Umbilical cord (tissue), 1 donor: ENCODE measurements at regions not wholly inside any gene's neighbourhood (a gene's known extent, or its start where the extent isn't known, plus 50 kb on each side); places are given as distances from the start of the nearest gene placed in this dataset.
A peak's percentile ranks its signal among the peaks of the same experiment; 100 is the strongest.

Experiments
- DNase-seq: peaks from one replicate; pipeline ENCODE4 v3.0.0-alpha.2; 2015; ENCODE audit warnings: low spot score

- no peak for DNase-seq
These were observed 354.8 kb upstream of the SEMA3A start for GRCh38 chr7:84549409-84549808.

DNA sequence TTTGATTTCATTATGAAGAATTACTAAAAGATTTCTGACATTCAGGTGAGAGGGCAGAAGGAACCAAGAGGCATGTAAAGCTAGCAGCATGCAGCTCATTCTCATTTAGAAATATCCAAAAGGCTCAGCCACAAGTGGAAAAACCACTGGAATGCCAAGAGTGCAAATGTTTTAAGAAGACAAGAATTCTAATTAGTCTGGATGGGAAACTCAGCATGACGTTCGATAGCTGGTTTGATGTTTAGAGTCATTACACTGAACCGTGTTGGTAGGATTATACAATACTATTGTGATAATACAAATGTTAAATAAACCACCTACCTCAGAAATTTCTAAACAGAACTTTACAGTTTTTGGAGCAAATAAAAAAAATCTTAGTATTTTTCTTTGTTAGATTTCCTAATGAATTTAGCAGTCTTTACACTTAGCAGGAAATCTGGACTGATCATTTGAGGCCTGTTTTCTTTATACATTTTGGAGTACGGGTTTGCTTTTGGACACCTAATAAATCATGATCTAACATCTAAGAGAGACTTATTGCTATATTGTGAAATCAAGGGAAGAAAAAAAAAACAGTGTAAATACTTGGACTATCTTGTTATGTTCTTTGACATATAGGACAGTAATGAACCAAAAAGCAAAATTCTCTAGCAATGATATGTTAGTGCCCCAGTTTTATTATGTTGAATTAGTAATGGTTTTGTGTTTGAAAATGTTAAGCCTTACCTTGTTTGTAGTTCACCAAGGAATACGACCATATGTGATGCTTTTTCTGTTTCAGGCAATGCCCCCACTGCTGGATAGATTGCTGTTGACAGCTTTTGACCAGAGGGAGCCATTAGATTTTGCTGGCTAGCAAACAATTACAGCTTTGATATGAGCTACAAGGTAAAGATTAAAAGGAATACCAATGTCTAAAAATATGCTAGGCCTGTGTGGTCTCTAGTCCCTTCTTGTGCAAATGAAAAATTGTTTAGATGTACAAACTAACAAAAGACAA is 354.1 kb upstream of the SEMA3A start:
- DNase-seq = no peak

- no peak for DNase-seq
These were observed 352.7 kb upstream of the SEMA3A start for GRCh38 chr7:84547331-84547730.

GRCh38 chr7:84546403-84546802 is 351.8 kb upstream of the SEMA3A start:
- DNase-seq = no peak

GRCh38 chr7:84538268-84538667 is 343.7 kb upstream of the SEMA3A start:
- no peak for DNase-seq

GRCh38 chr7:84536271-84536870 is 341.8 kb upstream of the SEMA3A start:
- no peak for DNase-seq

GRCh38 chr7:84535580-84536270 is 341.1 kb upstream of the SEMA3A start:
- no peak for DNase-seq

GRCh38 chr7:84533182-84533581 is 338.6 kb upstream of the SEMA3A start:
- no peak for DNase-seq

DNA sequence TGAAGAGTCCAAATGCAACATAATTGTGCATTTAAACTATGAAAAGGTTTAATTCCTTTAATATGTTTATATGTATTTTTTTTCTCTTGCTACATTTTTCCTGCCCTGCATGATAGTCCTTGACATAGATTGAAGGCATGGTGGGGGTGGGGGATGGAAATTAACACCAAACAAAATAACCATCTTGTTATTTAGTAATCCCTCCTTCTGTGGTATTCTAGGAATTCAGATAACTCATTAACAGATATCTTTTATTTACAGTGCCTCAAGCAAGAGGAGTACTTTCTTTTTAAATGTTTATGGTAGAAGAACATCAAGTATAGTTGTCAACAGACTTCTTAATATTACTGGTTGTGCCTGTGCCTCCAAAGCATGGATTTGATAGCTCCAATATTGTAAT is 337.6 kb upstream of the SEMA3A start:
- no peak for DNase-seq

DNA sequence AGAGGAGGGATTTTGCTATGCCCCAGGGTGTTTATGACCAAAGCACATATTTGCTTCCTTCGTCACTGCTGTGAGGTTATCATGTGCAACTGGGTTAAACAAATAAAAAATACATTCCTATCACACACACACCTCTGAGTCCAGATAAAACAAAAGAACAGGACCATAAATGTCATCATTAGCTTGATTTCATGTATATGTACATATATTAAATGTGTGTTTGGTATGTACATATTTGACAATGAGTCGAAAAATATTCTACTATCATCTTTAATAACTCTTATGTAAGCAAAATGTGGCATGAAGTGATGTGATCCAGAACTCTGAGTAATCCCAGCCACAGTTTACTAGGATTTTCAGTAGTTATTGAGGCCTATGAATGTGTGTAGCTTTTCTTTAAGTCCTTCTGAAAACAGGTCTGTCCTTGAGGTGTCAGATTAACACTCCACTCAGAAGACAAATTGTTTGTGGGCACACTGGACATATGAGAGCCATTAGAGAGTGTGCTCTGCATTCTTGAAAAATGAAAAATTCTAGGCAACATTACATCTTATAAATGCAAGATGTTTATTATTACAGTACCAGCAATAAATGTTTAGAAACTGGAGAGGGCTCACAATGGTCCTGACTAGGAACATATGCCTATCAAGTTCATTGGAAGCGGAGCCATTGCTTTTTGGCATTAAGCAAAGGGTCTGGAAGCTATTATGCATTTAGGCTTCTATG is 335.1 kb upstream of the SEMA3A start:
- peak; percentile 67 for DNase-seq

- DNase-seq = no peak
These were observed 334.3 kb upstream of the SEMA3A start for GRCh38 chr7:84528756-84529479.

GRCh38 chr7:84524714-84525694 is 330.4 kb upstream of the SEMA3A start:
- no peak for DNase-seq

DNA sequence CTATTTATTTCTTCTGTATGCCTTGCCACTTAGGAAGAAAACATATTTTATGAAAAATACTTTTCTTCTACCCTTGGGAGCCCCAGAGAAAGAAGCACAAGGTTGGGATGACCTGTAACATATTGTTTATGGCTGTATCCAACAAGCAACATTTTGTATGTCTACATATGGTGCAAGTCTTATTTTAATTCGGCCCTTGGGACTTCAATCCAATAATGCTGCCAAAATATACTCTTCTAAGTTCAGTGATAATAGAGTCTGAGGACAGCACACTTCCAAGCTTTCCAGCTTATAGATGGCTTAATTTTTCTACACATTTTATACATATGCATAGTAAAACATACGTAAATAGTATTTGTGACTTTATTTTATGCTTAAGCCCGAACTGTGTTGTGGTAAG is 318.5 kb upstream of the SEMA3A start:
- DNase-seq = no peak

GRCh38 chr7:84512055-84512454 is 317.5 kb upstream of the SEMA3A start:
- DNase-seq = no peak

DNA sequence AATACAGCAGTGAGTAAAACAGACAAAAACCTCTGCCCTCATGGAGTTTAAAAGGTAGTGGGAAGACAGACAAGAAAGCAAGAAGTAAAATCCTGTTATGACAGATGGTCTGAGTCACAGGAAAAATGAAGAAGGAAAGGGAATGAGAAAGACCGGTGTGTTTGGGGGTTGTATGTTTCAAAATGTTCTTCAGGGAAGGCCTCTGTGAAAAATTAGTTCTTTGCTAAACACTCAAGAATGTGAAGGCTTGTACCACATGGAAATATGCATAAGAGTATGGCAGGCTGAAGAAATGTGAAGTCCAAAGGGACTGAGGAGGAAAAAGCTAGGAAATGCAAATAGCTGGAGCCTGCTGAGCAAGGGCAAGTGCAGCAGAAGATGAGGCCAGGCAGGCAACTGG is 315.9 kb upstream of the SEMA3A start:
- DNase-seq = no peak

GRCh38 chr7:84509522-84509921 is 314.9 kb upstream of the SEMA3A start:
- no peak for DNase-seq

GRCh38 chr7:84508606-84509005 is 314.0 kb upstream of the SEMA3A start:
- DNase-seq = no peak

DNA sequence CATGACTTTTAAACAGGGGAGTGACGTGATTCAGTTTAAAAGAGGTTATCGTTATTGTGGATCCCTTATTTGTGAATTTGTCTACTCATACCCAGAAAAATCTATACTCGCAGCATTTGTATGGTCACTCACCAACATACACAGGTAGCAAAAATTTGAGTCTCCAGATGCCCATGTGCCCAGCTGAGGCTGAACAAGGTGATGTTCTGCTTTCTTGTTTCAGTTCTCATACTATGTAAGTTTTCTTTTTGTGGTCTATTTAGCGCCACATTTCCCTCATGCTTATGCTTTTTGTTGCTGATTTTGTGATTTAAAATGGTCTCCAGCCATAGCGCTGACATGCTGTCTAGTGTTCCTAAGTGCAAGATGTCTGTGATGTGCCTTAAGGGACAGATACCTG is 312.9 kb upstream of the SEMA3A start:
- no peak for DNase-seq

DNA sequence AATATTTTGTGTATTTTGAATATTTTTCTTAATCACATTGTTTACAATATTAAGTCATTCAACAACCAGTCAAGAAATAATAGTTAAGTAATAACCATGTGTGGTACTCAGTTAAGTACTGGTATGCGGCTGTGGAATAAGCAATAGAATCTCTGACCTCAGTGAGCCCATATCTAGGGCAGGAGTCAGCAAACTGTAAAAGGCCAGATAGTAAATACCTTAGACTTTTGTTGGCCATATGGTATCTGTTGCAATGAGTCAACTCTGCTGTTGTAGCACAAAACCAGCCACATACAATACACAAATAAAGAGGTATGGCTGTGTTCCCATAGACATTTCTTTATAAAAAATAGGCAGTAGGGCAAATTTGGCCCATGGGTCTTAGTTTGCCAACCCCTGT is 311.6 kb upstream of the SEMA3A start:
- DNase-seq = no peak

DNA sequence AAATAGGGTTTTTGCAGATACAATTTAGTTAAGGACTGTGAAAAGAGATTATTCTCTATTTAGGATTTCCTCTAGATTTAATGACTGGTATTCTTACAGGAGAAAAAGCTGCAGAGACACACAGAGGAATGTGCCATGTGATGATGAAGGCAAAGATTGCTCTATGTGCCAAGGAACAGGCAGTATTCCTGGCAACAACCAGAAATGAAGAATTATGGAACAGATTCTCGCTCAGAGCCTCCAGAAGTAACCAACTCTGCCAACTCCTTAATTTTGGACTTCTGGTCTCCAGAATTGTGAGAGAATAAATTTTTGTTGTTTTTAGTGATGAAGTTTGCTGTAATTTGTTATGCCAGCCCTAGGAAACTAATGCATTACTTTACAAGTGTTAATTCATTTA is 307.6 kb upstream of the SEMA3A start:
- DNase-seq = no peak
